HepG2 (cell line): ENCODE measurements at regions not wholly inside any gene's neighbourhood (a gene's known extent, or its start where the extent isn't known, plus 50 kb on each side); places are given as distances from the start of the nearest gene placed in this dataset.

Source experiments
- ATAC-seq: fragments of 200-7000 bp; cut with Tn5 transposase; 3 replicates; pipeline ENCODE4 v1.9.1; 2020; ENCODE audit warnings: mild to moderate bottlenecking, moderate library complexity
- BruUV-seq: library from RNA; stranded (reverse); fragments of 400-500 nt; replicated peaks from 2 replicates; lab custom pipeline; 2021; lab: Mats Ljungman, UMichigan
- CTCF ChIA-PET: fragments of 300-600 bp; formaldehyde crosslinking; extraction: SDS; loops from one replicate; lab custom pipeline; 2021; ENCODE audit warnings: low total read pairs, inconsistent platforms, low intra/inter-chr PET ratio; lab: Yijun Ruan, JAX
- POLR2A ChIA-PET: fragments of 350-600 bp; sonication (Branson Sonifier 250); formaldehyde crosslinking; loops from one replicate; lab custom pipeline; 2020; ENCODE audit warnings: antibody characterized with exemption, inconsistent platforms; lab: Yijun Ruan, JAX
- DNase-seq: peaks from one replicate; pipeline ENCODE4 v3.0.0-alpha.2; 2015; ENCODE audit warnings: low spot score
- FAIRE-seq: peaks from 3 replicates; lab custom pipeline; 2011; peaks lifted over from hg19 to GRCh38; lab: Jason Lieb, UNC
- H2AFZ ChIP-seq: one replicate; pipeline ENCODE4 v1.6.1; 2011; ENCODE audit warnings: low read length, inconsistent platforms
- H3K27ac ChIP-seq: fragments of 300-600 bp; 3 replicates; pipeline ENCODE4 v1.8.0; 2011; ENCODE audit warnings: mixed run types, mild to moderate bottlenecking, mixed read lengths, low read length, inconsistent platforms; ENCODE audit not compliant: insufficient read depth; ENCODE audit errors: extremely low read length
- H3K27me3 ChIP-seq, 2 experiments: fragments of 200-600 bp in 1 of 2; 2 replicates in 1 of 2; 3 replicates in 1 of 2; pipeline versions ENCODE4 v1.6.0 to v1.8.0; 2011; ENCODE audit warnings: low read length in 2 of 2, mild to moderate bottlenecking in 2 of 2, moderate library complexity in 2 of 2, inconsistent platforms in 1 of 2; ENCODE audit not compliant: insufficient read depth in 2 of 2, control insufficient read depth in 1 of 2
- H3K36me3 ChIP-seq, 2 experiments: fragments of 200-600 bp in 1 of 2; replicated peaks in 1 of 2; 2 replicates in 1 of 2; 3 replicates in 1 of 2; pipeline versions ENCODE4 v1.5.1 to v1.8.0; 2011; ENCODE audit warnings: low read length in 2 of 2, inconsistent platforms in 1 of 2; ENCODE audit not compliant: insufficient read depth in 2 of 2, control insufficient read depth in 1 of 2
- H3K4me1 ChIP-seq: 2 replicates; pipeline ENCODE4 v1.5.1; 2012; ENCODE audit warnings: low read length, inconsistent platforms; ENCODE audit not compliant: insufficient read depth
- H3K4me2 ChIP-seq: 2 replicates; pipeline ENCODE4 v1.6.0; 2011; ENCODE audit warnings: low read depth, low read length, inconsistent platforms
- H3K4me3 ChIP-seq, 3 experiments: fragments of 200-600 bp in 1 of 3; sonication (generic), shearing (Covaris generic) in 1 of 3; replicated peaks in 1 of 3; 2 replicates each; pipeline ENCODE4 v1.5.1; 2011 to 2016; ENCODE audit warnings: low read length in 3 of 3, inconsistent platforms in 2 of 3, low read depth in 2 of 3, mild to moderate bottlenecking in 2 of 3, control low read depth in 1 of 3, mixed read lengths in 1 of 3; ENCODE audit not compliant: insufficient read depth in 1 of 3
- H3K79me2 ChIP-seq: one replicate; pipeline ENCODE4 v1.6.1; 2011; ENCODE audit warnings: low read length, inconsistent platforms; ENCODE audit not compliant: insufficient read depth
- H3K9ac ChIP-seq: 2 replicates; pipeline ENCODE4 v1.6.0; 2011; ENCODE audit warnings: mild to moderate bottlenecking, low read depth, low read length, inconsistent platforms; ENCODE audit not compliant: insufficient read depth
- H3K9me3 ChIP-seq: 2 replicates; pipeline ENCODE4 v1.5.1; 2012; ENCODE audit warnings: mild to moderate bottlenecking, low read length
- H4K20me1 ChIP-seq: 2 replicates; pipeline ENCODE4 v1.6.0; 2011; ENCODE audit warnings: inconsistent platforms, mild to moderate bottlenecking, low read length, moderate library complexity; ENCODE audit not compliant: insufficient read depth
- CEBPB ChIP-seq: IDR thresholded peaks from 2 replicates; pipeline ENCODE4 v1.6.1; 2011; ENCODE audit warnings: low read depth, low read length, improper control_type of control experiment, borderline replicate concordance
- CEBPG ChIP-seq: IDR thresholded peaks from 2 replicates; pipeline ENCODE4 v1.6.1; 2016
- HNF4A ChIP-seq: sonication (generic); formaldehyde crosslinking; IDR thresholded peaks from 2 replicates; pipeline ENCODE4 v1.4.0; 2020; ENCODE audit warnings: missing genetic modification reagents
- HNF4G ChIP-seq, 2 experiments: sonication (generic) in 1 of 2; formaldehyde crosslinking in 1 of 2; IDR thresholded peaks; 2 replicates each; pipeline versions ENCODE4 v1.4.0 to v1.6.1; 2011 to 2020; ENCODE audit warnings: borderline replicate concordance in 2 of 2, low read depth in 2 of 2, mild to moderate bottlenecking in 2 of 2, low read length in 1 of 2, missing genetic modification reagents in 1 of 2, moderate library complexity in 1 of 2
- HOXD1 ChIP-seq: sonication (generic); formaldehyde crosslinking; IDR thresholded peaks from 2 replicates; pipeline ENCODE4 v1.5.0; 2020; ENCODE audit warnings: missing genetic modification reagents
- MAFF ChIP-seq: IDR thresholded peaks from 2 replicates; pipeline ENCODE4 v1.6.1; 2011; ENCODE audit warnings: low read depth, low read length, improper control_type of control experiment
- MZF1 ChIP-seq: sonication (generic); formaldehyde crosslinking; IDR thresholded peaks from 2 replicates; pipeline ENCODE4 v1.8.1; 2023; ENCODE audit warnings: mild to moderate bottlenecking, missing genetic modification reagents, borderline replicate concordance
- SALL1 ChIP-seq: sonication (generic); formaldehyde crosslinking; IDR thresholded peaks from 2 replicates; pipeline ENCODE4 v1.8.0; 2022; ENCODE audit warnings: mild to moderate bottlenecking, missing genetic modification reagents
- SAP130 ChIP-seq: IDR thresholded peaks from 2 replicates; pipeline ENCODE4 v1.6.1; 2016; ENCODE audit warnings: low read depth
- ZBTB20 ChIP-seq: sonication (generic); formaldehyde crosslinking; IDR thresholded peaks from 2 replicates; pipeline ENCODE4 v1.8.1; 2023; ENCODE audit warnings: missing genetic modification reagents, low read depth, mild to moderate bottlenecking, borderline replicate concordance
- ZNF687 ChIP-seq: sonication (generic); formaldehyde crosslinking; IDR thresholded peaks from 2 replicates; pipeline ENCODE4 v1.5.1; 2020; ENCODE audit warnings: mild to moderate bottlenecking, missing genetic modification reagents, moderate library complexity
- ZSCAN22 ChIP-seq: sonication (generic); formaldehyde crosslinking; IDR thresholded peaks from 2 replicates; pipeline ENCODE4 v1.4.0; 2020; ENCODE audit warnings: mild to moderate bottlenecking, missing genetic modification reagents
- WGBS: methylation state at CpG from one replicate; pipeline ENCODE4 v1.1.6; 2017; ENCODE audit warnings: low lambda C conversion rate; 5-methylcytosine and 5-hydroxymethylcytosine counted together
- in situ Hi-C: cut with HindIII; loops from 2 replicates; pipeline ENCODE4 v1.10.0; 2017; ENCODE audit warnings: low pct_unique_long_range_greater_than_20kb; ENCODE audit not compliant: extremely low pct_ligation_motif_present
- intact Hi-C: fragments of 100-400 bp; cut with micrococcal nuclease; formaldehyde crosslinking; loops from one replicate; pipeline ENCODE4 v1.10.0; 2022; ENCODE audit not compliant: unreplicated experiment

- POLR2A ChIA-PET, result no interaction called here
- no TSS peak for BruUV-seq
- TF ChIP-seq HNF4A (CRISPR knock-in tag) (0 out of 2 replicates have a peak, but pooled peaks have one; percentile 8), HOXD1 (no peak), SAP130 (CRISPR knock-in tag) (0 out of 2 replicates have a peak, but pooled peaks have one; percentile 1)
- no peak overlapping the region for H2AFZ ChIP-seq
- intact Hi-C loops (loop anchor here (10.0 kb wide), 1 partner anchor 51 kb away; no protein-coding TSS in a partner anchor), in situ Hi-C loops (loop anchor here (5.0 kb wide), 1 partner anchor 51 kb away; no protein-coding TSS in a partner anchor)
- FAIRE-seq, result no peak
- no peak overlapping the region for H3K4me2 ChIP-seq
- 91% methylated on average over 6 of the region's 6 CpGs for WGBS
- no peak overlapping the region for H3K4me3 ChIP-seq
- CTCF ChIA-PET, result no interaction called here
- no peaks in the 10 kb centered on the region for H4K20me1 ChIP-seq
- peaks cover 80% of the 10 kb centered on the region for H3K4me1 ChIP-seq
- no peak overlapping the region for H3K9ac ChIP-seq
- no peaks in the 10 kb centered on the region for H3K79me2 ChIP-seq
- peak overlapping the region; percentile 68 for H3K27ac ChIP-seq
- H3K36me3 ChIP-seq, result no peaks in the 10 kb centered on the region
- ATAC-seq, result no peak
- H3K27me3 ChIP-seq, result no peaks in the 10 kb centered on the region
- no peaks in the 10 kb centered on the region for H3K9me3 ChIP-seq
- DNase-seq, result no peak
Measured at GRCh38 chr21:39085843-39086405, 97.3 kb downstream of the PSMG1 start.

- peak; percentile 73 for ATAC-seq
- in situ Hi-C loops, result loop anchor here (5.0 kb wide), 1 partner anchor 52 kb away; no protein-coding TSS in a partner anchor
- no peak for TF ChIP-seq SALL1 (CRISPR knock-in tag)
- TF ChIP-seq MZF1 (CRISPR knock-in tag), result no peak
- TF ChIP-seq HNF4G (IDR thresholded peaks at IDR 0.05; ENCODE audit: borderline replicate concordance, low read depth, low read length), result 0 out of 2 replicates have a peak, but pooled peaks have one; percentile 56
- TF ChIP-seq HNF4G (CRISPR knock-in tag; IDR thresholded peaks at IDR 0.05; ENCODE audit: borderline replicate concordance, low read depth), result no peak
- TF ChIP-seq ZSCAN22 (CRISPR knock-in tag), result no peak
- peak; percentile 50; the same call in 1 of the 2 replicates for TF ChIP-seq ZBTB20 (CRISPR knock-in tag)
- TF ChIP-seq CEBPG (CRISPR knock-in tag), result 0 out of 2 replicates have a peak, but pooled peaks have one; percentile 39
- peak; percentile 31; the same call in 1 of the 2 replicates for TF ChIP-seq ZNF687 (CRISPR knock-in tag)
- TF ChIP-seq CEBPB, result peak; percentile 82
- peak; percentile 97 for TF ChIP-seq MAFF
Measured at GRCh38 chr21:39084979-39085729, 98.1 kb downstream of the PSMG1 start.

More at GRCh38 chr21:39084979-39085729, 98.1 kb downstream of the PSMG1 start:
- no peaks in the 10 kb centered on the region for H3K36me3 ChIP-seq
- no TSS peak for BruUV-seq
- intact Hi-C loops, result loop anchor here (5.0 to 10.0 kb wide), 2 partner anchors 50 to 353 kb away; no protein-coding TSS in a partner anchor
- H3K9me3 ChIP-seq, result no peaks in the 10 kb centered on the region
- no peaks in the 10 kb centered on the region for H4K20me1 ChIP-seq
- no peak overlapping the region for H2AFZ ChIP-seq
- DNase-seq (peak; percentile 73), FAIRE-seq (peak; percentile 62)
- peaks cover 83% of the 10 kb centered on the region for H3K4me1 ChIP-seq
- no peaks in the 10 kb centered on the region for H3K79me2 ChIP-seq
- ChIA-PET CTCF (interaction anchor here (0.6 kb wide), 1 partner anchor 104 kb away, joined by 3 read pairs; no protein-coding TSS in a partner anchor), POLR2A (interaction anchor here (0.6 to 1.4 kb wide), 5 partner anchors 10 to 410 kb away, joined by 3 to 4 read pairs (median 3); no protein-coding TSS in a partner anchor)
- H3K4me3 ChIP-seq, result no peak overlapping the region; a peak in 1 of 6 replicates
- H3K9ac ChIP-seq, result peak overlapping the region; percentile 35; the same call in 1 of the 2 replicates
- 13% methylated on average over 3 of the region's 5 CpGs for WGBS
- H3K27ac ChIP-seq, result peak overlapping the region; percentile 68
- peak overlapping the region; percentile 57 for H3K4me2 ChIP-seq
- no peaks in the 10 kb centered on the region for H3K27me3 ChIP-seq
